CD14-positive monocyte (primary cell): ENCODE measurements at regions not wholly inside any gene's neighbourhood (a gene's known extent, or its start where the extent isn't known, plus 50 kb on each side); places are given as distances from the start of the nearest gene placed in this dataset.

ENCODE experiments used
- DNase-seq, 3 donors: peaks; one replicate each; pipeline ENCODE4 v3.0.0-alpha.2; 2011 to 2022
- H2AFZ ChIP-seq: 2 replicates; pipeline ENCODE4 v1.6.0; 2012; ENCODE audit warnings: mild to moderate bottlenecking, low read depth, low read length, inconsistent platforms; ENCODE audit not compliant: insufficient read depth, poor library complexity, severe bottlenecking
- H3K27ac ChIP-seq, 2 donors: 1 replicate in 1 of 2; 2 replicates in 1 of 2; pipeline ENCODE4 v1.5.1; 2012 to 2013; ENCODE audit warnings: low read length in 2 of 2, control low read depth in 1 of 2, inconsistent platforms in 1 of 2, low read depth in 1 of 2, mild to moderate bottlenecking in 1 of 2
- H3K27me3 ChIP-seq, 2 donors: one replicate each; pipeline versions ENCODE4 v1.6.0 to v1.6.1; 2011 to 2013; ENCODE audit warnings: low read length in 2 of 2; ENCODE audit not compliant: control insufficient read depth in 2 of 2, insufficient read depth in 2 of 2
- H3K36me3 ChIP-seq, 2 donors: replicated peaks in 1 of 2; 1 replicate in 1 of 2; 2 replicates in 1 of 2; pipeline versions ENCODE4 v1.5.1 to v1.6.1; 2012 to 2013; ENCODE audit warnings: low read length in 2 of 2, control low read depth in 1 of 2, inconsistent platforms in 1 of 2, mild to moderate bottlenecking in 1 of 2; ENCODE audit not compliant: insufficient read depth in 2 of 2, control insufficient read depth in 1 of 2
- H3K4me1 ChIP-seq, 2 donors: 1 replicate in 1 of 2; 2 replicates in 1 of 2; pipeline versions ENCODE4 v1.5.1 to v1.6.1; 2012 to 2013; ENCODE audit warnings: low read length in 2 of 2, control low read depth in 1 of 2, inconsistent platforms in 1 of 2, mild to moderate bottlenecking in 1 of 2, moderate library complexity in 1 of 2; ENCODE audit not compliant: insufficient read depth in 2 of 2, control insufficient read depth in 1 of 2
- H3K4me2 ChIP-seq: replicated peaks from 2 replicates; pipeline ENCODE3; 2012; ENCODE audit warnings: low read length, moderate library complexity, mild to moderate bottlenecking; ENCODE audit not compliant: poor library complexity, severe bottlenecking; ENCODE audit errors: extremely low read depth
- H3K4me3 ChIP-seq, 3 experiments: fragments of 200-600 bp in 1 of 3; sonication (generic) in 1 of 3; replicated peaks in 1 of 3; 1 replicate in 2 of 3; 2 replicates in 1 of 3; pipeline ENCODE4 v1.5.1; 2011 to 2013; ENCODE audit warnings: low read length in 3 of 3, mild to moderate bottlenecking in 3 of 3, control low read depth in 2 of 3, low read depth in 2 of 3, inconsistent platforms in 1 of 3, moderate library complexity in 1 of 3
- H3K79me2 ChIP-seq: 2 replicates; pipeline ENCODE4 v1.6.0; 2012; ENCODE audit warnings: mild to moderate bottlenecking, control low read depth, inconsistent platforms, low read length, moderate library complexity; ENCODE audit not compliant: insufficient read depth
- H3K9ac ChIP-seq: 2 replicates; pipeline ENCODE4 v1.6.0; 2017; ENCODE audit warnings: low read length, mild to moderate bottlenecking; ENCODE audit not compliant: insufficient read depth, poor library complexity, severe bottlenecking
- H3K9me3 ChIP-seq, 2 donors: replicated peaks in 1 of 2; 1 replicate in 1 of 2; 2 replicates in 1 of 2; pipeline versions ENCODE4 v1.5.1 to v1.6.1; 2012 to 2013; ENCODE audit warnings: low read length in 2 of 2, control low read depth in 1 of 2; ENCODE audit not compliant: control insufficient read depth in 1 of 2, insufficient read depth in 1 of 2
- H4K20me1 ChIP-seq: 2 replicates; pipeline ENCODE4 v1.6.0; 2012; ENCODE audit warnings: mild to moderate bottlenecking, low read length, control low read depth, moderate library complexity; ENCODE audit not compliant: insufficient read depth
- H3K27ac Mint-ChIP-seq, 7 donors: one replicate each; pipeline ENCODE4 v1.8.0; 2020; ENCODE audit warnings: mild to moderate bottlenecking in 7 of 7, mixed read lengths in 7 of 7, moderate library complexity in 6 of 7, inconsistent platforms in 2 of 7
- H3K27me3 Mint-ChIP-seq, 3 donors: one replicate each; pipeline ENCODE4 v1.8.0; 2021 to 2022; ENCODE audit warnings: low read depth in 3 of 3, mild to moderate bottlenecking in 3 of 3, mixed read lengths in 3 of 3, moderate library complexity in 3 of 3, inconsistent platforms in 1 of 3
- H3K36me3 Mint-ChIP-seq, 2 donors: one replicate each; pipeline ENCODE4 v1.8.0; 2020; ENCODE audit warnings: mixed read lengths in 2 of 2, inconsistent platforms in 1 of 2, mild to moderate bottlenecking in 1 of 2
- H3K4me1 Mint-ChIP-seq: one replicate; pipeline ENCODE4 v1.8.0; 2020; ENCODE audit warnings: mild to moderate bottlenecking, mixed read lengths
- H3K4me3 Mint-ChIP-seq, 2 donors: one replicate each; pipeline ENCODE4 v1.8.0; 2020; ENCODE audit warnings: mild to moderate bottlenecking in 2 of 2, mixed read lengths in 2 of 2, moderate library complexity in 1 of 2
- H3K9me3 Mint-ChIP-seq, 7 donors: one replicate each; pipeline ENCODE4 v1.8.0; 2020 to 2022; ENCODE audit warnings: mixed read lengths in 7 of 7, mild to moderate bottlenecking in 6 of 7, moderate library complexity in 6 of 7, inconsistent platforms in 2 of 7
- WGBS: methylation state at CpG from one replicate; pipeline ENCODE4 v1.1.5; 2013; ENCODE audit warnings: missing lambda C conversion rate; ENCODE audit not compliant: insufficient coverage; 5-methylcytosine and 5-hydroxymethylcytosine counted together
- intact Hi-C, 2 donors: fragments of 100-400 bp; cut with micrococcal nuclease; formaldehyde crosslinking; loops; one replicate each; pipeline versions ENCODE4 v1.15.0 to v1.15.1; 2023
- TF ChIP-seq, protein P1 (sequence below): fragments of 200-600 bp; IDR thresholded peaks from one replicate; pipeline ENCODE4 v1.8.0; 2022; ENCODE audit warnings: antibody characterized with exemption, mild to moderate bottlenecking

DNA sequence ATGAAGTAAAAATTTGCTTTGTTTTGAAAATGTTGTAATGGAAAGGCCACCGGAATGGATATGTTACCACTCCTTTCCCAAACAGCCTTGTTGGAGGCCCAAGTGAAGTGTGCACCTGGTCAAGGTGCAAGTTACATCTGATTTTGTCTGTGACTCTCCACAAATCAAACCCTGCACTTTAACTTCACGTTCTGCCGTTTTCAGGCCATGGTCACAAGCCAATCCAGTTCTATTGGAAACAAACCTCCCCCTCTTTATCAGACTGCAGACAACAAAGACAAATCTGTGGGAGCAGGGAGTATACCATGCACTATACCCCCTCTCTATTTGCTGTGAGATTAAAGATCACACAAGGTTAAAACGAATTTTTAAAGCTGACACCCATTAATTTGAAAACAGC, 155.6 kb upstream of the RFC3 start:
- peaks cover 0 to 8% of the 10 kb centered on the region in 2 donors for H3K9me3 ChIP-seq
- Mint-ChIP-seq H3K27ac (no peak overlapping the region), H3K4me1 (no peaks in the 10 kb centered on the region), H3K4me3 (no peak overlapping the region), H3K9me3 (peaks cover 0 to 15% (median 8%) of the 10 kb centered on the region in 7 donors), H3K27me3 (peaks cover 0 to 4% (median 3%) of the 10 kb centered on the region in 3 donors), H3K36me3 (no peaks in the 10 kb centered on the region)
- no peak overlapping the region for H3K4me3 ChIP-seq
- H3K4me2 ChIP-seq = no peak overlapping the region
- TF ChIP-seq, protein P1, sequence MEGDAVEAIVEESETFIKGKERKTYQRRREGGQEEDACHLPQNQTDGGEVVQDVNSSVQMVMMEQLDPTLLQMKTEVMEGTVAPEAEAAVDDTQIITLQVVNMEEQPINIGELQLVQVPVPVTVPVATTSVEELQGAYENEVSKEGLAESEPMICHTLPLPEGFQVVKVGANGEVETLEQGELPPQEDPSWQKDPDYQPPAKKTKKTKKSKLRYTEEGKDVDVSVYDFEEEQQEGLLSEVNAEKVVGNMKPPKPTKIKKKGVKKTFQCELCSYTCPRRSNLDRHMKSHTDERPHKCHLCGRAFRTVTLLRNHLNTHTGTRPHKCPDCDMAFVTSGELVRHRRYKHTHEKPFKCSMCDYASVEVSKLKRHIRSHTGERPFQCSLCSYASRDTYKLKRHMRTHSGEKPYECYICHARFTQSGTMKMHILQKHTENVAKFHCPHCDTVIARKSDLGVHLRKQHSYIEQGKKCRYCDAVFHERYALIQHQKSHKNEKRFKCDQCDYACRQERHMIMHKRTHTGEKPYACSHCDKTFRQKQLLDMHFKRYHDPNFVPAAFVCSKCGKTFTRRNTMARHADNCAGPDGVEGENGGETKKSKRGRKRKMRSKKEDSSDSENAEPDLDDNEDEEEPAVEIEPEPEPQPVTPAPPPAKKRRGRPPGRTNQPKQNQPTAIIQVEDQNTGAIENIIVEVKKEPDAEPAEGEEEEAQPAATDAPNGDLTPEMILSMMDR = no peak
- H3K9ac ChIP-seq = no peak overlapping the region
- intact Hi-C loops = no loop called here
- no peak for DNase-seq
- H3K36me3 ChIP-seq = no peaks in the 10 kb centered on the region
- no peaks in the 10 kb centered on the region for H3K27me3 ChIP-seq
- no peak overlapping the region for H2AFZ ChIP-seq
- no peaks in the 10 kb centered on the region for H4K20me1 ChIP-seq
- 100% methylated on average over 2 of the region's 4 CpGs for WGBS
- no peaks in the 10 kb centered on the region for H3K79me2 ChIP-seq
- H3K4me1 ChIP-seq = no peaks in the 10 kb centered on the region
- no peak overlapping the region for H3K27ac ChIP-seq

DNA sequence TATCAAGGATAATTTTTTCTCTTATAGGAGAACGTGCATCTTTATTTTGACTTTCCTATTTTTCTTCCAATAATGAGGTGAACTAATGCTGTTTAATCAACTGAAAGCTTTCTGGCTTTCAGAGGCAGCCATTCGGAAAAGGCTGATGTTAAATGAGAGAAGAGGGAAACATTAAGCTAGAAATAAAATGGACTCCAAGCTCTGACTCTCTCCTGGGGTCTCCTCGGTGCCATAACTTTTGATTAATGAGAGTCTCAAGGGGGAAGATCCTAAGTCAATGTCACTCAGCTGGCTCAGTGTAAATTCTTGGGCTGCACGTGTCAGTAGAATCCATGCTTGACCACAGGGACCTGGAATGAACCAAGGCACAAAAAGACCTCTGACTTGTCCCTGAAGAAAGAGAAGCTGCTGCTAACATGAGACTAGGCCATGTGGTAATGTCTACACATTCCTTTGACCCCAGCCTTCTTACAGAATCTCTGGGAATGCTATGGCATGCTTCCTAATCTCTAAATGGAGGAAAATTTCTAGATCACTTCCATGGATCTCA, 152.2 kb upstream of the RFC3 start:
- Histone ChIP-seq H3K4me3 (no peak overlapping the region), H4K20me1 (no peaks in the 10 kb centered on the region), H3K9ac (no peak overlapping the region), H3K79me2 (no peaks in the 10 kb centered on the region), H3K27me3 (no peaks in the 10 kb centered on the region), H3K9me3 (peaks cover 0 to 8% of the 10 kb centered on the region in 2 donors), H3K4me1 (no peaks in the 10 kb centered on the region), H3K27ac (no peak overlapping the region), H2AFZ (no peak overlapping the region), H3K4me2 (no peak overlapping the region), H3K36me3 (no peaks in the 10 kb centered on the region)
- Mint-ChIP-seq H3K27ac (no peak overlapping the region), H3K4me1 (no peaks in the 10 kb centered on the region), H3K36me3 (no peaks in the 10 kb centered on the region), H3K4me3 (no peak overlapping the region), H3K27me3 (peaks cover 0 to 3% (median 2%) of the 10 kb centered on the region in 3 donors), H3K9me3 (peaks cover 0 to 11% (median 7%) of the 10 kb centered on the region in 7 donors)
- TF ChIP-seq, protein P1 = no peak
- DNase-seq = no peak
- intact Hi-C loops = no loop called here
- 100% methylated on average over 1 of the region's 4 CpGs for WGBS
